Fibroblast of gingiva (primary cell): ENCODE measurements at regions not wholly inside any gene's neighbourhood (a gene's known extent, or its start where the extent isn't known, plus 50 kb on each side); places are given as distances from the start of the nearest gene placed in this dataset.
"Not testable (repeated sequence)": the region's sequence is repeated elsewhere in the genome, so short reads cannot be mapped to it uniquely, and the experiment has no call there.

ENCODE experiments used
- DNase-seq: peaks from one replicate; pipeline ENCODE4 v3.0.0-alpha.2; 2011; ENCODE audit warnings: low read depth

DNA sequence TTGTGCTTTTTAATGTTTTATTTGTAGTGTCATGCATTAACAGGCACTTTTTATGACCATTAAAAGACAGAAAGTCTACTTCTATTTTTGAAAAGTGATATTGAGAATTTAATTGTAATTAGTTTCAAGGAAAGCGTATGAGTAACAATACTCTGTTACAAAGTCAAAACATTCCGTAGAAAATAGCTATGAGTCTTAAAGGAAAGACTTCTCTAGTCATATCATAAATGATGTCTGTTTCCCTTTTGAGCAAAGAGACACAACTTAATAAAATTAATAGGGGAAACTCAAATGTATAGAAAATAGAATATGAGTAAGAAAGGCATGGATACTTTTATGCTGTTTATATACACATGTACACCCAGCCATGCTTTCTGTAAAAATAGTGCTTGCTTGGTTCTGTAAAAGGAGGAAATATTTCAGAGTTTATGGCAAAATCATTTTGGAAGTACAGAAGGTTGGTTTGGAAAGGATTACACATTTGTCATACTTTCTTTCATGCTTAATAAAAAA lies 107.8 kb upstream of the AHI1 start:
- DNase-seq: no peak

DNA sequence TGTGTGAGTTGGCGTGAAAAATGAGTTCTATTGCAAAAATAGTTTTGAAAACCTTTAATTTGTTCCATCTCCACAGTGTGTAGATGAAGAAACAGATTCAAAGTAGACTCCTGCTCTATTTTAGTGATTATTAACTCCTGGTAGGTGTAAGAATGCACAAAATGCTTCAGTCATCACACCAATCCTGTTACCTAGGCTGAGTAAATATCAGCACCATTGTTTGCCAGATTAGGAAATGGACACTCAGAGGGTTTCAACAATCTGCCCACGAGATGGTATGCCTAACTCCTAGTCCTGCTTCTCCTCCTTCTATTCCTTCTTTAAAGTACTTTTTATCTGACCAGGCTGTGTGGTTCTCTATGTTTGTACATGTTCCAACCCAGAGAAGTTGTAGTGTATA lies 108.9 kb upstream of the AHI1 start:
- DNase-seq: no peak

DNA sequence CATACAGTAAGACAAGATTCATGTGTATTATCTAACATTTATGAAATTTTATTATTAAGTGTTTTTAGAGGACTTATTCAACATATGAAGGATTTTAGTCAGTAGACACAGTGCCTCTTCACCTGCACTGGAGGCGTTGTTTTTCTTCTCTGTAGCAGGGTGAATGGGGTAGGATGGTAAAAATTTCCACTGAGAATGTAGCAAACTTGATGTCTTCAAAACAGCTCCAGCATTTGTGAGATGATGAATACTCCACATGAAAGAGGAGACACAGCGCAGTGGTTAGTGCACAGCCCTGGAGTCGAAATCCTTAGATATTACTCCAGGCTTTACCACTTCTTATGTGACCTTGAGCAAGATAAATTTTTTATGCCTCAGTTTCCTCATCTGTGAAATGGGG lies 110.5 kb upstream of the AHI1 start:
- no peak for DNase-seq

DNA sequence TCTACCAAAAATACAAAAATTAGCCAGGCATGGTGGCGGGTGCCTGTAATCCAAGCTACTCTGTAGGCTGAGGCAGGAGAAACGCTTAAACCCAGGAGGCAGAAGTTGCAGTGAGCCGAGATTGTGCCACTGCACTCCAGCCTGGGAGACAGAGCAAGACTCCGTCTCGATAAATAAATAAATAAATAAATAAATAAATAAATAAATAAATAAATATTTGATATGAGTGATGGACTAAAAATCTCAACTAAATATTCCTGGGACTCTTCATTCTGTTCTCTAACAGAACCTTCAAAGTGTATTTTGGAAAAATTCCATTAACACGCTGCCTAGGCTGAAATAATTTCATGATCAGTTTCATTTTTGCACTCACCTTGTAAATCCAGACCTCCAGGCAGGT lies 112.7 kb upstream of the AHI1 start:
- not testable (repeated sequence) for DNase-seq

DNA sequence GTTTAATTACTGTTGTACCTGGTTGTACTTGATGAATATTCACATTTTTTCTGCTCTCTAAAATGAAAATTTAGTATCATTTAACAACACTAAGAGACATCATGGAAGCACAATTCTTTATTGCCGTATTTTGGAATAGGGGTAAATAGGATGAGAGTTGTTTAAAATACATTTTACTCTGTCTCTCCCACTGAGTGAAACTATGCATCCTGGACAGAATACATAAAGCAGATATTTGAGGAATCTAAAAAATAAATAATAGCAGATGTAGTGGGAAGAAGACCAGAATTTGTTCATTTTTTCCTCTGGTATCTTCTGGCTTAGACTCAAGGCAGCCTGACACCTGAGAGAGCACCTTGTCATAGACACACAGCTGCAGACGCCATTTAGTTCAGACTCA lies 119.1 kb upstream of the AHI1 start:
- no peak for DNase-seq

DNA sequence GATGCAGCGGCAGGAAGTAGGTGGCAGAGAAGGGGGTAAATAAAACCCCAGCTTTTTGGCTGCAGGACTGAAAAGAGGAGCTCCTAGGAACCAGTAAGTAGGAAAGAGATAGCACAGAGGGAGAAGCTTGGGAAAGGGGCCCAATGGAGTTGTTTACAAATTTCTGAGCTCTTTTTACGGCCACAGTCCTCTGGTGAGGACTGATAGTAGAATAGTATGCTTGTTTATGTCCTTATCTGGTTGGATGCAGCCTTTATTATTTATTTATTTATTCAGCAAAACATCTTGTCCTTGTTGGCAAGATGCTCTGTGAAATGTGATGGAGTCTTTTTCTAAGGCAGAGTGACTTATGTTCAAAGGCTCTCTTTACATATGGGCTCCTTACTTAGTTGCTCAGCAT lies 119.7 kb upstream of the AHI1 start:
- DNase-seq: no peak

DNA sequence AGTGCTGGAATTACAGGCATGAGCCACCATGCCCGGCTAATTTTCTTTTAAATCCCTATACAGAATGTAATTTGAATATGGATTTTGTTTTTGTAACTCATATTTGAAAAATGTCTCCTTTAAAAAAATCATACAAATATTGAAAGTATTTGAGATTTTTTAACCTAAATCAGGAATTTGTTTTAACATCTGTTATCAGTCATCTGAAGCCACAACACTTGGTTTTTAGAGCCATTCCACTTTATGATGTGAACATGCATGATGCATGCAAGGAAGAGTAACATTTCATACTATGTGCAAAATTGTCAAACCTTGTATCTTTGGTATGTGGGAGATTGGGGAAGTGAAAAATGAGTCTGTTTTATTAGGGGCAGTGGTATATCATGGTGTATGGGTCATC lies 124.5 kb upstream of the AHI1 start:
- no peak for DNase-seq

DNA sequence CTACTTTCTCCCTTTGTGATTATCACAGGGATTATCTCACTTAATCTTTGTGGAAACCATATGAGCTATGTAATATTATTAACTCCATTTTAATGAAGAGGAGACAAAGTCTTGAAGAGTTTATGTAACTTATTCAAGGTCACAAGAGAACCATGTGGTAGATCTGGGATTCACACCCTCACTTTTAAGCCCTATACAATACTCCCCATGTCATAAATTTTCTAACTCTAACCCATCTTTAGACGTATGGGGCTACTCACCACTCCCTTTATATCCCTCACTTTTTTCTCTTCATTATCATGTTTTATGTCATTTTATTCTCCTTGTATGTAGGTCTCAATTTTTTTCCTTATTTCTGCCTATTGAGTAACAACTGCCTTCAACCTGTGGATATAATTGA lies 126.4 kb upstream of the AHI1 start:
- DNase-seq: no peak

DNA sequence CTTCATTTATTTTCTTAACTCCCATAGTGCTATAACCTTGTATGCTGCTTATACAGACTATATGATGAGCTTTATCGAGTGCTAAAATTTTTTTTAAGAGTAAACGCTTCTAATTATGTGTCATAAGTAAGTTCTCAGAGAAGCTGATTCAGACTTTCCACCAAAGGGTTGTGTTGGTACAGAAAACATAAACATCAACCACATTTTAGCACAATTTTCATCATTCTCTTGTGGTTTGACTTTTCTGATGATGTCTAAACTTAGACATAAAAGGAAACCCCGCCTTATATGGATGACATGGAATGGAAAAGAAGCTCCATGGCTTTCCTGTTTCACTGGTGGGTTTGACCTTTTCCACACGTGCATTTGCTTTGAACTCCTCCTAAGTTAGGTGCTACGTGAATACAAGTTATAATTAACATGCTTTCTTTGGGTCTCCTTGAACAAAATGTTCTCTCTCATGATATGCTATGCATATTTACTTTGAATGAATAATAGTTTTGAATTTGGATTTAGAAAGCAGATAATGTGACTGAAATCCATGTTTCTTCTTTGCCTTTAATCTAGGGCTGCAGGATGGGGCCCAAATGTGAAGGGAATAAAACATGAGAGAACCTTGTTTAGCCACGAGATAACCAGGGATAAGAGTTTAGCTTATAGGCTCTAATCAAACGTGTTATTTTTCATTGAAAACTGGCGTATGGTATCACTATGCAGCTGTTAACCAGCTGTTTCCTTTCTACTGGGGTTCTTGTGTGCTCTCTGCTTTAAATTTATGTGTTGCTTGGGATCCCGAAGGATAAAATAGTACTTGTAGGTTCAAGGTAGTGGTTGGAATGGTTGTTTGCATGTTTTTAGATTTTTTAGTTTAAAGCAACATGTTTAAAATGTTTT lies 127.1 kb upstream of the AHI1 start:
- DNase-seq: peak; percentile 88

DNA sequence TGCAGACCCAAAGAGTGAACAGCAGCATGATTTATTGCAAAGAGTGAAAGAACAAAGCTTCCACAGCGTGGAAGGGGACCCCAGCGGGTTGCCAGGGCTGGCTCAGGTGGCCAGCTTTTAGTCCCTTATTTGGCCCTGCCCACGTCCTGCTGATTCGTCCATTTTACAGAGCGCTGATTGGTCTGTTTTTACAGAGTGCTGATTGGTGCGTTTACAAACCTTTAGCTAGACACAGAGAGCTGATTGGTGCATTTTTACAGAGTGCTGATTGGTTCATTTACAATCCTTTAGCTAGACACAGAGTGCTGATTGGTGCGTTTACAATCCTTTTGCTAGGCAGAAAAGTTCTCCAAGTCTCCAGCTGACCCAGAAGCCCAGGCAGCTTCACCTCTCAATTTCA lies 128.5 kb upstream of the AHI1 start:
- DNase-seq: not testable (repeated sequence)

DNA sequence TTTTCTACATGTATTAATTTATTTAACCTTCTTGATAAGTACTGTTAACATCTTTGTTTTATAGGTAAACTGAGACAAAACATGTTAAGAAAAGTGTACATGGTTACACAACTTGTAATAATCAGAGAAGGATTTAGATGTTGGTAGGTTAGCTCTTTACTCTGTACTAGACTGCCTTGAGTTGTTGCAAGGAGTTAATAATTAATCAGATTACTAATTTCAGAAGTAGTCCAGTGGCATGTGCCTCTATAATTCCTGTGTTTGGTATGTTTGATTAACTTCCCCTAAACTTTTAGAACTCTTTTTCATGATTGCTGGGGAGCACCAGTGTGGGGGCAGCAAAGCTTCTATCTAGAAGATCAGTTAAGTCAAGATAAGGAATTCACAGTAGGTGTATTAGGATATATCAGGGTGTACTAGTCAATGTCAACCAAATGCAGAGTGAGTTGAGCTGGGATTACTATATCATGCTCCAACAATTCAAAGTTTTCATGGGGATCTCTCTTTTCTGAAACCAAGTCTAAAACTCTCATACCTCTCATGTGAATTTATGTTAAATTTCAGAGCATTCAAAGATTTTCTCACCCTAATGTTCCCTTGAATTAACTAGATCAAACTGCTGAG lies 129.7 kb upstream of the AHI1 start:
- DNase-seq: no peak

DNA sequence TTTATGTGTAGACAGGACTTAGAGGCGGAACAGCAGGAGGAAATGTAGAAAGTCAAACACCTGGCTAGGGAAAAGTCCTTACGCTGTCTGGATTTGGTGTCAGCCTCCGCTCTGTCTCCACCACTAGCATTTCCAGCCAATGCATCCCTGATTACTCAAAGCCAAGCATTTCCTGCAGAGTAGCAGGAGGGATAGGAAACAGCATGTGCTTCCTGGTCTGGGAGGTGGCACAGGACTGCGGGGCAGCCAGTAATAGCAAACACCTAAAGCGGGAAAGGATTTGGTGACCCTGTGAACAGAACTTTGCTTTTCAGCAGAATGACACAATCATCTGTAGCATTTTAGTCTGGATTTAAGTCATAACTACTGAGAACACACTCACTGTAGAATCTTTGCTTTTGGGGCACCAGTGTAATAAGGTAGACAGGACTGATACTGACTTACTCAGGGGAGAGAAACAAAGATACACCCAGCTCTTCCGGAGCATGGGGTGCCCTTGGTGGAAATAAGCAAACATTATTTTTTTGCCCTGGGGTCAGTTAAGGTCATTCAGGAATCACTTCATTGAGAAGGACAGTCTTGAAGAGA lies 133.3 kb upstream of the AHI1 start:
- DNase-seq: no peak

DNA sequence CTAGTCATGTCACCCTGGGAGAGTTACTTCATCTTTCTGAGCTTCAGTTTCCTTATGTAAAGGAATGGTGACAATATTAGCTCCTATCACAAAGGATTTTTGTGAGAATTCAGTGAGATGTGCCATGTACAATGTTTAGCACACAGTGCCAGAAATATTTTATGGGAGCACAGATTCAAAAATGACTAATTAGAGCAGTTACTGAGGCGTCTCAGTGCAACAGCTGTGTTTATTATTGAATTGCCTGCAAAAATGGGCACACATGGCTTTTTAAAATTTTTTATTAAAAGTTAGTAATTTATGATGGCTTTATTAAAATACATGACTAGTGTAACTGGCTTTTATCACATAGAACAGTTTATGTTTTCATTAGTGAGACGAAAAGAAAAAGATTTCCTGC lies 134.3 kb upstream of the AHI1 start:
- DNase-seq: no peak

DNA sequence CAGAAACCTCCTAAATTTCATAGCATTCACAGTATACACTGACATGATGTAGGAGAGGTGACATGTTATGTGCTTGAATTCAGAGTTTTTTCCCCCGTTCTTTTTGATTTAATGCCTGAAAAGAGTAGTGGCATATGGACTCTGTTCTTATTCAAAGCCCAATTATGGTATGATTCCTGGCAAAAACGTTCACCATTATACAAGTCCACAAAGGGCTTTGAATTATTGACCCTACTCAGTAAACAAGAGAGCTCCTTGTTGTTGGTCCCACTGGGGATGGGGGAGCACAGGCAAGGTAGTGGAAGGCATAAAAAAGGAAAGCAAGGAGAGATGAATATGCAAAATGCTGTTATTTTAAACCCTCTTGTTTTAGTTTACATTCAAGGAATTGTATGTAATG lies 136.0 kb upstream of the AHI1 start:
- no peak for DNase-seq

DNA sequence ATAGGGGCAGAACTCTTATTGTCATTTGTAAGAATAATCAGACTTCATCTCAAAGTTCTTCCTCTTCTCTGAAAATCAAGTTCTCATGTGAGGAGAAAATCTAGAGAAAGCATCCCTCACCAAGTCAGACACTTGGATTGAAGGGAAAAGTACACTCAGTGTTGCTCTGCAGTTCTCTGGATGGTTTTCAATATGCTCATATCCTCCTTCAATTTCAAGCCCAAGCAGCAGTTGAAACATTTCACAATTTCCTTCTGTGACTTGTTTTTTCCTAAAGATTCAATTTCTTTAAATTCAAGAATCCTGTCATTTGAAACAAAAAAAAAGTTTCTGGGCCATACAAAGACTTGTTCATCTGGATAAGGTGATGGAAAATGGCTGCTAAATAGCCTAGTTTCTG lies 140.2 kb upstream of the AHI1 start:
- DNase-seq: peak; percentile 69

DNA sequence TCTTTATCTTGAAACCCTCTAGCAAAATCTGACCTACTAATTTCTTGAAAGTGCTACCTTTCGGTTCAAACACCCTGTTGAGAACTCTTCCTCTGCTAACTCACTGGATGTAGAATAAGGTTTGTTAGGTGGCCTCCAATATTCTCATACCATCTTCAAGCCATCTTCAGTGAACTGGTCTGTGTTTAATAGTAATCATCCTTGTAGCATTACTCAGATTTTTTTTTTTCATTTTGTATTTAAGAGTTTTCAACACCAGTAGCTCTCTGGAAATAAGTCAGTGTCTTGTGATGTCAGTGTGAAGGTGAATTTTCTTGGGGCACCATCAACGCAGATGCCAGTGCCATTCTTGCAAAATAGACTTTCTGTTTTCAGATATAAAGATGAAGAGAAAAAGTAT lies 140.6 kb upstream of the AHI1 start:
- DNase-seq: no peak

DNA sequence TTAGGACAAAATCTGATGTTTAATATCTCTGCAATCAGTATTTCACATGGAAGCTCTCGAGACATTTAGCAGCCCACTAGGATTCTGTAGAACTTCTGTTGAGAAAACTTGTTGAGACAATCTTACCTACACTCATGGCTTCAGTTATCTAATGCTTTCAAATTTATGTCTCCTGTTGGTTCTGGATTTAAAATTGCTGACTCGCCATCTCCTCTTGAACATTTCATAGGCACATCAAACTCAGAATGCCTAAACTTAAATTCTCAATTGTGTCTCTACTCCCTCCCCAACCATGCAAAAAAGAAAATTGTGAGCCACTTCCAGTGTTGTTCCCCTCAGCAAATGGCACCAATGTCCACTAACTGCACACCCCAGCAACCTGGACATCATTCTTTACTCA lies 142.5 kb upstream of the AHI1 start:
- no peak for DNase-seq

DNA sequence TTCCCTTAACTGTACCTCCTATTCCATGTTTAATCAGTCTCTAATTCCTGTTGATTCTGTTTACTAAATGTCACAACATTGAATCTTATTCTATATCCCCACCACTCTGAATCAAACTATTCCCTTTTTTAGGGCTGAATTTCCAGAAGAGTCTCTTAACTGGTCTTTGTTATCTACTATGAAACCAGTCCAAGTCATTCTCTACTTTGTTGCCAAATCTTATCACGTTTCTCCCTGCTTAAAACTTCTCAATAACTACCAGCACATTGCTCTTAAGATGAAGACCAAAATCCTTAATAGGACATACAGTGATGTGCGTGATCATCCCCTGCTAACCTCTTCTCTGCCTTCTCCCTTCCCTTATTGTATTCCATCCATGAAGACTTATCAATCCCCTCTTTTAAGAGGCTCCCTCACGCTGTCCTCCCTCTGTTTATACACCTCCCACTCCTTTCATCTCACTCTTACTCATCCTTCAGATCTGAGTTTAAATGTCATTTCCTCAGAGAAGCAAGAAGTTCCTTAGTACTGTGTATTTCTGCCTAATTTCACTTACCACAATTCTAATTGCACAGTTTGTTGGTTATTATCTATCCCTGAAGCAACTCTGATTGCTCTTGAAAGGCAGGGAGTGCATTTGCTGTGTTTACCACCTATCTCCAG lies 143.0 kb upstream of the AHI1 start:
- DNase-seq: no peak

DNA sequence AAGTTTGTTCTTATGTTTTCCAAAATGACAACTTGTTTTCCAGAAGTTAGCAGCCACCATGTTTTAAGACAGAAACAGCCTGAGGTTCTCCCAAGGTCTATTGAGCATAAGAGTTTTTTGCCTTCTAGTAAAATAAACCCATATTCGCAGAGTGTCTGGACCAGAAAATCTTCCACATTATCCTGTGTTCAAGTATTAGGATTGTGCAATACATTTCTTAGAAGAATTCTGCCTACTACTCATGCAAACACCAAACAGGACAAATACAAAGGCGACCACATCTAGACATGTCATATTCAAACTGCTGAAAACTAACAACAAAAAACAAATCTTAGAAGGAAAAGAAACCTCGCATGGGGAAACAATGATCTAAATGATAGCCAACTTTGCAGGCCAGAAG lies 145.4 kb upstream of the AHI1 start:
- no peak for DNase-seq

DNA sequence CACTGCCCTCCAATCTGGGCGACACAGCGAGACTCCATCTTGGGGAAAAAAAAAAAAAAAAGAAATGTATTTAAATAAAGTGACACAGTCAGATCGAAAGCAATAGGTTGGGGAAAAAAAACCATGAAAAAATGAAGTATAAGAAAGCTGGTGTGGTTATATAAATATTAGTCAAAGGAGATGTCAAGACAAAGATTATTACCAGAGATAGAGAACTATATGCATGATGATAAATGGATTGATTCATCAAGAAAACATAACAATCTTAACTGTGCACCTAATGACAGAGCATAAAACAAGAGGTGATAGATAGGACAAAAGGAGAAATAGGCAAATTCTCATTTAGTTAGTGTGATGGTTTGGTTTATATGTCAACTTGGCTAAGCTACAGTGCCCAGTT lies 146.9 kb upstream of the AHI1 start:
- DNase-seq: no peak

DNA sequence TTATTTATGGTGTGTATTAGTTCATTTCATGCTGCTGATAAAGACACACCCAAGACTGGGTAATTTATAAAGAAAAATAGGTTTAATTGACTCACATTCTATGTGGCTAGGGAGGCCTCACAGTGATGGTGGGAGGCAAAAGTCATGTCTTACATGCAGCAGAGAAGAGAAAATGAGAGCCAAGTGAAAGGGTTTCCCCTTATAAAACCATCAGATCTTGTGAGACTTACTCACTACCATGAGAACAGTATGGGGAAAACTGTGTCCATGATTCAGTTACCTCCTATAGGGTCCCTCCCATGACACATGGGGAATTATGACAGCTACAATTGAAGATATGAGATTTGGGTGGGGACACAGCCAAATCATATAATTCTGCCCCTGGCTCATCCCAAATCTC lies 150.0 kb upstream of the AHI1 start:
- no peak for DNase-seq

DNA sequence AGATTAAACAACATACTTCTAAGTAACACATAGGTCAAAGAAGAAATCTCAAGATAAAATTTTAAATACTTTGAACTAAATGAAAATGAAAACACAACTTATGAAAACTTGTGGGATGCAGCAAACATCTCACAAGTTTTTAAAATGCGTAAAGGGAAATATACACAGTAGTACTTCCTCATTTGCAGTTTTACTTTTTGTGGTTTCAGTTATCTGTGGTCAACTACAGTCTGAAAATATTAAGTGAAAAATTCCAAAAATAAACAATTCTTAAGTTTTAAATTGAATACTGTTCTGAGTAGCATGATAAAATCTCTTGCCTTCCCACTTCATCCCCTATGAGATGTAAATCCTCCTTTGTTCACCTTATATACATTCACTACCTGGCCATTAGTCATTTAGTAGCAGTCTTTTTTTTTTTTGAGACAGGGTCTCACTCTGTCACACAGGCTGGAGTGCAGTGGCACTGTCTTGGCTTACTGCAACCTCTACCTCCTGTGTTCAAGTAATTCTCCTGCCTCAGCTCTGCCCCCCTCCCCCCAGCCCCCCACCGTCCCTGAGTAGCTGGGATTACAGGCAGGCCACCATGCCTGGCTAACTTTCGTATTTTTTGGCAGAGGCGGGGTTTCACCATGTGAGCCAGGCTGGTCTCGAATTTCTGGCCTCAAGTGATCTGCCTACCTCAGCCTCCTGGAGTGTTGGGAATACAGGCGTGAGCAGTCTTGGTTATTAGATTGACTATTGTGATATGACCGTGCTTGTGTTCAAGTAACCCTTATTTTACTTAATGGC lies 154.6 kb upstream of the AHI1 start:
- no peak for DNase-seq
